Liver (tissue), 8 donors: ENCODE measurements at regions not wholly inside any gene's neighbourhood (a gene's known extent, or its start where the extent isn't known, plus 50 kb on each side); places are given as distances from the start of the nearest gene placed in this dataset.

ENCODE experiments used
- DNase-seq: peaks from one replicate; pipeline ENCODE4 v3.0.0-alpha.2; 2017; ENCODE audit warnings: low spot score
- H3K27ac ChIP-seq, 2 donors: one replicate each; pipeline ENCODE4 v1.7.0; 2013; ENCODE audit warnings: inconsistent platforms in 2 of 2, low read length in 2 of 2, control low read depth in 1 of 2, low read depth in 1 of 2, mild to moderate bottlenecking in 1 of 2
- H3K27me3 ChIP-seq, 4 donors: one replicate each; pipeline versions ENCODE4 v1.6.1 to v1.7.0; 2013; ENCODE audit warnings: low read length in 3 of 4, inconsistent platforms in 1 of 4, mild to moderate bottlenecking in 1 of 4, moderate library complexity in 1 of 4; ENCODE audit not compliant: control insufficient read depth in 4 of 4, insufficient read depth in 4 of 4
- H3K36me3 ChIP-seq, 4 donors: one replicate each; pipeline versions ENCODE4 v1.6.1 to v1.7.0; 2013; ENCODE audit warnings: low read length in 3 of 4, mild to moderate bottlenecking in 3 of 4, low read depth in 1 of 4, moderate library complexity in 1 of 4; ENCODE audit not compliant: control insufficient read depth in 4 of 4, insufficient read depth in 3 of 4
- H3K4me1 ChIP-seq, 4 donors: one replicate each; pipeline versions ENCODE4 v1.6.1 to v1.7.0; 2013; ENCODE audit warnings: low read length in 3 of 4, mild to moderate bottlenecking in 3 of 4, moderate library complexity in 1 of 4; ENCODE audit not compliant: control insufficient read depth in 4 of 4, insufficient read depth in 4 of 4
- H3K4me3 ChIP-seq, 3 donors: one replicate each; pipeline versions ENCODE4 v1.6.1 to v1.7.0; 2013; ENCODE audit warnings: low read length in 3 of 3, control low read depth in 1 of 3, low read depth in 1 of 3, mild to moderate bottlenecking in 1 of 3
- H3K9ac ChIP-seq, 2 donors: one replicate each; pipeline ENCODE4 v1.7.0; 2013; ENCODE audit warnings: low read length in 2 of 2, mild to moderate bottlenecking in 2 of 2, moderate library complexity in 2 of 2, control low read depth in 1 of 2, low read depth in 1 of 2
- H3K9me3 ChIP-seq, 4 donors: one replicate each; pipeline versions ENCODE4 v1.6.1 to v1.7.0; 2013; ENCODE audit warnings: low read length in 3 of 4; ENCODE audit not compliant: control insufficient read depth in 4 of 4
- ATF3 ChIP-seq: IDR thresholded peaks from 2 replicates; pipeline ENCODE4 v1.6.1; 2016; ENCODE audit warnings: antibody characterized with exemption
- CTCF ChIP-seq: fragments of 150-350 bp; IDR thresholded peaks from 2 replicates; pipeline ENCODE4 v1.5.1; 2017; ENCODE audit warnings: improper control_type of control experiment, low read depth, low read length; ENCODE audit not compliant: missing input control
- EGR1 ChIP-seq, 2 donors: IDR thresholded peaks; 2 replicates each; pipeline ENCODE4 v1.6.1; 2016 to 2018; ENCODE audit warnings: antibody characterized with exemption in 2 of 2, low read depth in 2 of 2
- FOXA1 ChIP-seq: IDR thresholded peaks from 2 replicates; pipeline ENCODE4 v1.6.1; 2016; ENCODE audit warnings: antibody characterized with exemption
- FOXA2 ChIP-seq: IDR thresholded peaks from 2 replicates; pipeline ENCODE4 v1.6.1; 2016; ENCODE audit warnings: antibody characterized with exemption
- GABPA ChIP-seq, 2 donors: IDR thresholded peaks in 1 of 2; conservative IDR thresholded peaks in 1 of 2; 2 replicates each; pipeline ENCODE4 v1.6.1; 2016; ENCODE audit warnings: antibody characterized with exemption in 2 of 2, mild to moderate bottlenecking in 1 of 2, moderate library complexity in 1 of 2
- HNF4A ChIP-seq, 2 donors: conservative IDR thresholded peaks; 2 replicates each; pipeline ENCODE4 v1.6.1; 2016; ENCODE audit warnings: antibody characterized with exemption in 2 of 2, mild to moderate bottlenecking in 2 of 2
- HNF4G ChIP-seq: IDR thresholded peaks from 2 replicates; pipeline ENCODE4 v1.6.1; 2016; ENCODE audit warnings: antibody characterized with exemption
- JUND ChIP-seq, 2 donors: IDR thresholded peaks; 2 replicates each; pipeline ENCODE4 v1.6.1; 2016; ENCODE audit warnings: antibody characterized with exemption in 2 of 2
- MAX ChIP-seq: IDR thresholded peaks from 2 replicates; pipeline ENCODE4 v1.6.1; 2016; ENCODE audit warnings: antibody characterized with exemption
- NR2F2 ChIP-seq: IDR thresholded peaks from 2 replicates; pipeline ENCODE4 v1.6.1; 2016; ENCODE audit warnings: antibody characterized with exemption
- RAD21 ChIP-seq, 2 donors: IDR thresholded peaks; 2 replicates each; pipeline ENCODE4 v1.6.1; 2016; ENCODE audit warnings: antibody characterized with exemption in 2 of 2, mild to moderate bottlenecking in 2 of 2
- REST ChIP-seq: IDR thresholded peaks from 2 replicates; pipeline ENCODE4 v1.6.1; 2016; ENCODE audit warnings: antibody characterized with exemption, mild to moderate bottlenecking
- RXRA ChIP-seq, 2 donors: IDR thresholded peaks; 2 replicates each; pipeline ENCODE4 v1.6.1; 2017 to 2018; ENCODE audit warnings: antibody characterized with exemption in 2 of 2, mild to moderate bottlenecking in 1 of 2
- SP1 ChIP-seq: IDR thresholded peaks from 2 replicates; pipeline ENCODE4 v1.6.1; 2018; ENCODE audit warnings: antibody characterized with exemption, mild to moderate bottlenecking
- TAF1 ChIP-seq: conservative IDR thresholded peaks from 2 replicates; pipeline ENCODE4 v1.6.1; 2016; ENCODE audit warnings: antibody characterized with exemption, mild to moderate bottlenecking
- YY1 ChIP-seq: IDR thresholded peaks from 2 replicates; pipeline ENCODE4 v1.6.1; 2016; ENCODE audit warnings: antibody characterized with exemption, mild to moderate bottlenecking
- ZBTB33 ChIP-seq: IDR thresholded peaks from 2 replicates; pipeline ENCODE4 v1.6.1; 2016; ENCODE audit warnings: antibody characterized with exemption
- WGBS: extraction: QIAGEN DNeasy Blood & Tissue Kit; methylation state at CpG from one replicate; pipeline ENCODE4 v1.1.7; 2013; 5-methylcytosine and 5-hydroxymethylcytosine counted together
- donor health status: healthy.
- donor health status: healthy.
- donor health status: healthy.
- donor health status: healthy.
- donor health status: healthy.

- 83% methylated on average over 7 of the region's 7 CpGs for WGBS
- Histone ChIP-seq H3K27ac (no peak overlapping the region), H3K9me3 (no peaks in the 10 kb centered on the region), H3K36me3 (no peaks in the 10 kb centered on the region), H3K27me3 (no peaks in the 10 kb centered on the region), H3K4me3 (no peak overlapping the region), H3K9ac (no peak overlapping the region), H3K4me1 (no peaks in the 10 kb centered on the region)
- DNase-seq = no peak
- TF ChIP-seq FOXA1 (no peak), RAD21 (IDR thresholded peaks at IDR 0.05) (no peak), ZBTB33 (no peak)
Measured at GRCh38 chr18:45303026-45303425, 312.2 kb upstream of the SLC14A2 start.

GRCh38 chr18:45304558-45304957 lies 310.7 kb upstream of the SLC14A2 start:
- no peak overlapping the region for H3K4me3 ChIP-seq
- no peak for DNase-seq
- no peak overlapping the region for H3K9ac ChIP-seq
- H3K36me3 ChIP-seq = no peaks in the 10 kb centered on the region
- H3K9me3 ChIP-seq = no peaks in the 10 kb centered on the region
- TF ChIP-seq ZBTB33 = no peak
- no peak for TF ChIP-seq FOXA2
- TF ChIP-seq MAX = no peak
- no peak for TF ChIP-seq TAF1
- TF ChIP-seq RXRA (IDR thresholded peaks at IDR 0.05) = no peak
- TF ChIP-seq CTCF = no peak
- TF ChIP-seq YY1 = no peak
- TF ChIP-seq REST = no peak
- no peak for TF ChIP-seq HNF4G
- TF ChIP-seq EGR1 (IDR thresholded peaks at IDR 0.05; ENCODE audit: low read depth in 2 of 2) = no peak
- no peak for TF ChIP-seq RAD21 (IDR thresholded peaks at IDR 0.05)
- TF ChIP-seq SP1 = no peak
- TF ChIP-seq NR2F2 = no peak
- TF ChIP-seq GABPA (IDR thresholded peaks at IDR 0.05 in 1 of 2, conservative IDR thresholded peaks at IDR 0.05 in 1 of 2) = no peak
- TF ChIP-seq JUND (IDR thresholded peaks at IDR 0.05) = no peak
- TF ChIP-seq FOXA1 = no peak
- TF ChIP-seq ATF3 = no peak
- no peak for TF ChIP-seq HNF4A (conservative IDR thresholded peaks at IDR 0.05)
- H3K27me3 ChIP-seq = no peaks in the 10 kb centered on the region
- H3K27ac ChIP-seq = no peak overlapping the region
- H3K4me1 ChIP-seq = no peaks in the 10 kb centered on the region
- WGBS = 81% methylated on average over 1 of the region's 1 CpG
